ENCODE measurements at regions not wholly inside any gene's neighbourhood (a gene's known extent, or its start where the extent isn't known, plus 50 kb on each side); places are given as distances from the start of the nearest gene placed in this dataset.

- TF ChIP-seq CTCF (optimal IDR thresholded peaks at IDR 0.05 in 1 of 3, IDR thresholded peaks at IDR 0.05 in 1 of 3, conservative IDR thresholded peaks at IDR 0.05 in 1 of 3; ENCODE audit: extremely low read depth in 1 of 3, insufficient read depth in 2 of 3, low read length in 3 of 3) = no peak
- TF ChIP-seq EZH2 (IDR thresholded peaks at IDR 0.05; ENCODE audit: low read length) = no peak
Measured at GRCh38 chr3:31241533-31241932, 291.2 kb upstream of the STT3B start.

All from keratinocyte (primary cell).